ENCODE measurements at regions not wholly inside any gene's neighbourhood (a gene's known extent, or its start where the extent isn't known, plus 50 kb on each side); places are given as distances from the start of the nearest gene placed in this dataset.
A peak's percentile ranks its signal among the peaks of the same experiment; 100 is the strongest.

DNA sequence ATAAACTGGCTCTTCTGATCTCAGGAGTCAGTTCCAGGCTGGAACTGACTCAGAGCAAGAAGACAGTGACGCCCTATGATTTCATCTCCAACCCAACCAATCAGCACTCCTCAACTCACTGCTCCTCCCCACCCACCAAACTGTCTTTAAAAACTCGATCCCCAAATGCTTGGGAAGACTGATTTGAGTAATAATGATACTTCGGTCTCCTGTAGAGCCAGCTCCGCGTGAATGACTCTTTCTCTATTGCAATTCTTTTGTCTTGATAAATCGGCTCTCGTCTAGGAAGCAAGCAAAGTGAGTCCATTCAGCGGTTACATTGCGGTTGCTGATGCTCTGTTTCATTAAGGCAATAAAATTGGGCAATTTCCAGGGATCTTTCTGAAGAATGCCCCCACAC is 1025.3 kb upstream of the CNTNAP5 start:
- TF ChIP-seq POLR2A (IDR thresholded peaks at IDR 0.05; ENCODE audit: control extremely low read depth in 1 of 2, low read depth in 2 of 2, low read length in 2 of 2): no peak
- TF ChIP-seq USF2 (IDR thresholded peaks at IDR 0.05; ENCODE audit: low read length): no peak
- TF ChIP-seq, protein P1, sequence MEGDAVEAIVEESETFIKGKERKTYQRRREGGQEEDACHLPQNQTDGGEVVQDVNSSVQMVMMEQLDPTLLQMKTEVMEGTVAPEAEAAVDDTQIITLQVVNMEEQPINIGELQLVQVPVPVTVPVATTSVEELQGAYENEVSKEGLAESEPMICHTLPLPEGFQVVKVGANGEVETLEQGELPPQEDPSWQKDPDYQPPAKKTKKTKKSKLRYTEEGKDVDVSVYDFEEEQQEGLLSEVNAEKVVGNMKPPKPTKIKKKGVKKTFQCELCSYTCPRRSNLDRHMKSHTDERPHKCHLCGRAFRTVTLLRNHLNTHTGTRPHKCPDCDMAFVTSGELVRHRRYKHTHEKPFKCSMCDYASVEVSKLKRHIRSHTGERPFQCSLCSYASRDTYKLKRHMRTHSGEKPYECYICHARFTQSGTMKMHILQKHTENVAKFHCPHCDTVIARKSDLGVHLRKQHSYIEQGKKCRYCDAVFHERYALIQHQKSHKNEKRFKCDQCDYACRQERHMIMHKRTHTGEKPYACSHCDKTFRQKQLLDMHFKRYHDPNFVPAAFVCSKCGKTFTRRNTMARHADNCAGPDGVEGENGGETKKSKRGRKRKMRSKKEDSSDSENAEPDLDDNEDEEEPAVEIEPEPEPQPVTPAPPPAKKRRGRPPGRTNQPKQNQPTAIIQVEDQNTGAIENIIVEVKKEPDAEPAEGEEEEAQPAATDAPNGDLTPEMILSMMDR (IDR thresholded peaks at IDR 0.05; ENCODE audit: control extremely low read depth in 1 of 3, insufficient read depth in 1 of 3, low read depth in 1 of 3, low read length in 3 of 3): no peak
- no peak for TF ChIP-seq RNF2 (IDR thresholded peaks at IDR 0.05; ENCODE audit: borderline replicate concordance, low read depth, low read length, missing control alignments, poor library complexity, severe bottlenecking)
- TF ChIP-seq YY1 (IDR thresholded peaks at IDR 0.05; ENCODE audit: low read depth, low read length): no peak
- no peak for TF ChIP-seq POLR2AphosphoS5 (IDR thresholded peaks at IDR 0.05; ENCODE audit: low read depth, low read length)
- no peak for TF ChIP-seq SP4 (IDR thresholded peaks at IDR 0.05; ENCODE audit: low read length)
- TF ChIP-seq, protein P2, sequence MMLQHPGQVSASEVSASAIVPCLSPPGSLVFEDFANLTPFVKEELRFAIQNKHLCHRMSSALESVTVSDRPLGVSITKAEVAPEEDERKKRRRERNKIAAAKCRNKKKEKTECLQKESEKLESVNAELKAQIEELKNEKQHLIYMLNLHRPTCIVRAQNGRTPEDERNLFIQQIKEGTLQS (IDR thresholded peaks at IDR 0.05; ENCODE audit: insufficient read depth, low read depth, low read length): no peak
- no peak for TF ChIP-seq SRF (IDR thresholded peaks at IDR 0.05; ENCODE audit: low read depth, low read length)
- peak; percentile 81 for TF ChIP-seq CEBPB (IDR thresholded peaks at IDR 0.05; ENCODE audit: low read depth, low read length)
